Suprapubic skin (tissue), 4 donors: ENCODE measurements at regions not wholly inside any gene's neighbourhood (a gene's known extent, or its start where the extent isn't known, plus 50 kb on each side); places are given as distances from the start of the nearest gene placed in this dataset.

Experiments
- POLR2A ChIP-seq, 2 donors: fragments of 450-650 bp; IDR thresholded peaks; one replicate each; pipeline ENCODE4 v1.6.1; 2017; ENCODE audit warnings: antibody characterized with exemption in 2 of 2, mild to moderate bottlenecking in 2 of 2, moderate library complexity in 2 of 2
- POLR2AphosphoS5 ChIP-seq, 3 donors: sonication (generic); formaldehyde crosslinking; IDR thresholded peaks; one replicate each; pipeline ENCODE4 v1.6.1; 2017; ENCODE audit warnings: antibody characterized with exemption in 3 of 3

DNA sequence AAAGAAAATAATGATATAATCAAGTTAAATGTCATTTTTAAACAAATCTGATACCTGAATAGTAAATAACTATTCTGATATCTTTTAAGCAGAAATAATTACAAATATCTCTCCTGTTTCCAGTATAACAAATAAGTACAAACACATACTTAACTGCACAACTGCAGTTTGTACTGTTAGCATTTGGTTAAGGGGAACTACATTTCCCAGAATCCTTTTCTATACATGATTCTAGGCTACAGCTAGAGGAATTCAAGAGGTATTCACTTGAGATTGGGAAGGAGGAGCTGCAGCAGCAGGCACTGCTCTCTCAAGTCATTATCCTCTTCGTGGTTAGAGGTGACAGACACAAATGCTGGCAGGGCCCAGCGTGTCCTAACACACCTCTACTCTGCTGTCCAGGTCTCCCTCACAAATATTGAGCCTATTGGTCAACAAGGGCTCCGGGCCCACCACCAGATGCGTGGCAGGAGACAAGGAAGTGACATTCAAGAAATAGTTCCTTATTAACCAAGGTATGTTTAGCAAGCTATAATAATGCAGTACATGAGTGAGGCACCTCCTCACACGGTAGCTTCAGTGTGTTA, 255.1 kb upstream of the MKLN1 start:
- no peak for TF ChIP-seq POLR2A (IDR thresholded peaks at IDR 0.05)
- no peak for TF ChIP-seq POLR2AphosphoS5 (IDR thresholded peaks at IDR 0.05)
